Activated gamma-delta T cell treated with Interleukin-2 at 50 U/mL for 16 hours (primary cell): ENCODE measurements at regions not wholly inside any gene's neighbourhood (a gene's known extent, or its start where the extent isn't known, plus 50 kb on each side); places are given as distances from the start of the nearest gene placed in this dataset.

Source experiments
- DNase-seq: peaks from one replicate; pipeline ENCODE4 v3.0.0-alpha.2; 2020

DNA sequence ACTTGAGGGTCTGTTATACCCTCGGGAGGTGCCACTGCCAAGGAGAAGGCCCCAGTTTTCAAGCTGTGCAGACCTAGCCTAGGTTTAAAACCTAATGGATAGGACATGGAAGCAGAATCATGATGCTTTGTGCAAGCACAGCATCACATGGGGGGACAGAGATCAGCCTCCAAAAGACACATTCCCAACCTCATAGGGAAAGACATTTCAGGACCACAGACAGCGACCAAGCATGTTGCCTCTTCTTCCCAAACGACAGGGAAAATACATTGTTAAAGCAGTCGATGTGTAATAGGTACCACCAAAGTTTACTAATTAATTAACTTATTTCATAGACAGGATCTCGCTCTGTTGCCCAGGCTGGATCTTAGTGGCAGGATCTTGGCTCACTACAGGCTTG, 573.9 kb downstream of the TCERG1L start:
- DNase-seq = no peak

DNA sequence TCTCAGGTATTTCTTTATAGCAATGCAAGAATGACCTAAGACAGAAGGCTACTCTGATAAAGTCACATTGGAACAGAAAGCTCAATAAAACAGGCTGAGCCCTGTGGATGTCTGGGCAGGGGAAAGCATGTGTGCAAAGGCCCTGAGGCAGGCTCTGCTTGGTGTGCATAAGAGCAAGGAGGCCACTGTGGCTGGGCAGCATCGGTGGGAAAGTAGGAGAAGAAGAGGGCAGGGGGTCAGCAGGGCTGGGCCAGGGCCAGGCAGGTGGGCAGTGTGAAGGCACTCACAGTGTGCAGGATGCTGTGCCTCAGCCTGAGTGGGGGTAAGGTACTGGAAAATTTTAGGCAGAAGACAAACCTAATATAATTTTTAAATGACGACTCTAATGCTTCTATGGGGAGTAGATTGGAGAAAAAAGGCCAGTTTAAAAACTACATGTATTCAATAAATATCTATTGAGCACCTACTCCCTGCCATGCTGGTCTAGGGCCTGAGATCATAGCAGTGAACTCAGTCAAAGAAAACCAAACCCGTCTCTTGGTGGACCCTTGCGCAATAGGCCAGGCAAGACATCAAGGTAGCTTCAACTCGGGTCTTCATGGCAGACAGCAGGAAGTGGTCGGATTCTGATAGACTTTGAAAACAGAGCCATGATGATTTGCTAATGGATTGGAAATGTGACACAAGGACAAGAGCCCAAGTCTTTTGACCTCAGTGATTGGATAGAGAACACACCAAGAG, 572.3 kb downstream of the TCERG1L start:
- no peak for DNase-seq

DNA sequence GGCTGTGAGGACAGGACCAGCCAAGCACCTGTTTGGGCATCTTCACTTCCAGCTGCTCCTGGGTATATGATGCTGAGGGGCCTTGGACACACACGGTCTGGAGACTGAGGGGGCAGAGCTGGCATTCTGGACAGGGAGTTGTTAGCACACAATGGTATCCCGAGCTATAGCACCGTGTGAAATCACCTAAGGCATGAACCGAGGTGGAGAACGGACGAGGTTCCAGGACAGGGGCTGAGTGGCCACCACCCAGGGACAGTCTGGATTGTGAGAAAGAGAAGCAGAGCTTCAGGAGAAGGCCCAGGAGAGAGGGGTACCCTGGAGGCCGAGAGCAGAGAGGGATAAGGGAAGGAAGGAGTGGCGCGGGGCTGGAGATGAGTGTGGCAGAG, 571.8 kb downstream of the TCERG1L start:
- DNase-seq = no peak

DNA sequence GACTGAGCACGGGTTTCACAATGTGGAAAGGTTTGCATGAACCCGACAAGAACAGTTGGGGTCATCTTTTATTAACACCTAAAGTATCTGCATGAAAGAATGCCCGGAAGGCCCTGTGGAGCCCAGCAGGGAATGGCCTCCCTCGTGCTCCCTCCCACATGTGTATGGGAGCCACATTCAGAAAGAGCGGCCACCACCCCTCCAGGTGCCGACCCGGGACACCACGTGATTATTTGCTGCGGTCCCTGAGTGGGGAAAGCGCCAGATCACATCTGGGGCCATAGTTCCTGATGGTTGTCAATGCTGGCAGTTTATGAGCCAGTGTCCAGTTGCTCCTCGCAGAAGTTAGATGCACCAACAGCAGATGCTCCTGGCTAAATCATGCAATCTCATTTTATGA, 571.4 kb downstream of the TCERG1L start:
- no peak for DNase-seq

DNA sequence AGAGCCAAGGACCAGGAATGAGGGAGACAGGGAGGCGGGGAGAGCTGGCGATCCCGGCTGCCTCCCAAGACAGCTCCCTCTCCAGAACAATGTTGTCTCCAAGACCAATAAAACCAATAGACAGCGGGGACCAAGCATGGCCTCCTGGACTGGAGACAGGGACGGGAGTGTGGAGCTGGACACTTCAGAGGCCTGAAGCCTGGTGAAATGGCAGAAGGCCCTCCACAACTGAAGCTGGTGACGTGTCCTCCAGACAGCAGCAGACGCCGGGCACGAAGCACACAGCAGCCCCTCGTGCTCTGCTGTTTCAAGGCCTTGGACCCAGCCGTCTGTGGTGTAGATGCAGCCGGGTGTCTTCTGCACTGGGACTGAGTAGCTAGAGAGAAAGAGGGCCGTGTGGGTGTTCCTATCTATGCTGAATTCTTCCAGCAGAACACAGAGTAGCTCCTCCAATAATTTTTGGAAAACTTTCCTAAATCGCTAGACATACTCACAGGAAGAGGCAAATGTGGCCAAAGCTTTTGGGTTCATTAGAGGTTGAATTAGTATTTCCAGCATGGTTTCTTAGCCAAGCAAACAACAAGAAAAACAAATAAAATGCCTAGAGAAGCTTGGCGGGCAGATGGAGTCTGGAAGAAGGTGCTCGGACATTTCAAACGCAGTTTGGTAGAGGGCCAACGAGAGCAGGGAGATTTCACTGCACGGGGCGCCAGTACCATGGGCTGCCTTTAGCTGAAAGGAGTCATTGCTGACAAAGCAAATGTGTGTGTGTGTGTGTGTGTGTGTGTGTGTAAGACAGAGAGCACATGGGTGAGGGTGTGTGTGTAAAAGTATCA, 570.4 kb downstream of the TCERG1L start:
- DNase-seq = no peak

DNA sequence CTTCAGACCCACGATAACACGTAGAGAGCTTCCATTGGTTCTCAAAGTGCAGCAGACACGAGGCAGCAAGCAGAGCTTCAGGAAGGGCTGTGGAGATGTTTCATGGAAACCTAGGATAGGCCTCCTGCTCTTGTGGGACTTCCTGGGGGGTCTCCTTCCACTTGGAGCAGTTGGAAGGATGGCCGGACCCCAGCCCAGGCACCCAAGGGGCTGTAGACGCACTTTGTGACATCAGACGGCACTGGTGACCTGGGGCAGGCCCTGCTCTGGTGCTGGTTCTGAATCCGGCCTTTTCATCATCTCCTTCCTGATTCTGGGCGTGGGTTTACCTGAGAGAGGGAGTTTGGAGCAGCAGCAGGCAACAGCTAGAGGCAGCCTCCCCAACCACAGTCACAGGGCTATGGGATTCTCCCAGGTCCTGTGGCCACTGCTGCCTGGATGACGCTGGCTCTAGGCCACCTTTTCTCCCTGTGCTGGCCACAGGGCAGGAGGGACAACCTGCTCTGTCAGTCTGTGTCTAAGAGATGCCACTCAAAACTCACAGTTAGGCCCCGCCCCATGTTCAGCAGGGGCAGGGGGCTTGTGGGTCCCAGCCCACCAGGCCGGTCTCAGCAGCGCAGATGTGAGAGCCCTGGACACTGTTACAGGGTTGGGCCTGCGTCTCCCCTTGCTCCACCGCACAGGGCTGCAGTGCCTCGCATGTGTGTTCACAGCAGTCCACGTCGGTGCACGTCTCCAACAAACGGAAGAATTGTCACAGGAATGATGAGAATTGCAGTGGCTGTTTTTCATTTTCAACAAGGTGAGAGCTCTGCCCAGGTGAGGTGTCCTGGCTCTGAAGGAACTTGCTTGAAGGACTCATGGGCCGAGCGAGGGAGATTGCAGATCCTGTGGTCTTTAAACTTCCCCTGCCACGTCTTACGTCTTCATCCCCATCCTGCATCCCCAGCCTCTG, 569.3 kb downstream of the TCERG1L start:
- DNase-seq = no peak

DNA sequence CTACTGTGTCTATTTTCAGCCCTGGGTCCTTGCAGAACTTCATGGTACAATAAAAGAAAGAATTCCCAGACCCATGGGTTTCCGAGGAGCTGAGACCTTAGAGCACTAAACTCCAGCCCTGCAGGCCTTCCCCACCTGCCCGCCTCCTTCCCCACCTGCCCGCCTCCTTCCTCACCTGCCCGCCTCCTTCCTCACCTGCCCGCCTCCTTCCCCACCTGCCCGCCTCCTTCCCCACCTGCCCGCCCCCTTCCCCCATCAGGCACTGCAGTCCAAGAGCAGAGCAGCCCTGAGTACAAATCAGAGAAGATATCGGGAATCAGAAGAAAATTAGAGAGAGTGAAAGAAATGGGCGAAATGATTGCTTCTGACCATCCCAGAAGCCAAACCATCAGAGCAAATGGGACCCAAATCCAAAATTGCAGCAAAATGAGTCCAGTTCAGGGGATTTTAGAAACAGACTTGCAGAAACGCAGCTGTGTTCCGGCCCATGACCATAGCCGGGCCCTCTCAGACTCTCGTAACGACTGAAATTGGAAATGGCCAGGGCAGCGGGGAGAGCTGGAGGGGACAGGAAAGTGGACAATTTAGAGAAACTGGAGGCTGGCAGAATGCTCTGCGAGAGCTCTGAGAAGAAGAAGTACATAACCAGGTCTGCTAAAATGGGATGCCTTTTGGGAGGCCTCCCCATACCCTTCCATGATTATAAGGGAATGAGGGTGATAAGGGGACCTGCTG, 568.4 kb downstream of the TCERG1L start:
- DNase-seq = no peak

DNA sequence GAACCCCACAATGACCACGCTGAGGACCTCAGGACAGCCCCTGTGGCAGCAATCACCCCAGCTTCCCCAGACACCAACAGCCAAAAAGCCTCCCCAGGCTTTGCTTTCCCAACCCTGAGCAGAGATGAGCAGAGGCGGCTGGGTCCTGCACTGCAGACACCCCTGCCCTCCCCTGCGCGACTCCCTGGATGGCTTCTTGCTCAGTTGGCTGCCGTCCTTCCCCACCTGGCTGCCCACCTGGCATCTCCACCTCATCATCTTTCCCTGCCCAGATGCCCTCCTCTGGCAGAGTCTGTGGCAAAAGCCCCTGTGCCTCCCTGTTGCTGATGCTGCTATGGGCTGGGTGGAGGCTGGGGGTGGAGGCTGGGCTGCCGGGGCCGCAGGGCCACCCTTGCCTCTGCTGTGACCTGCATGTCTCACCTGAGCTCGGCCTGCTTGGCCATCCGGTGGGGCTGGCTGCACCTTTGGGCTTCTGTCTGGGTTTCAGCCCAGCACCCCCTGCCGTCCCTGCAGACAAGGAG, 567.7 kb downstream of the TCERG1L start:
- no peak for DNase-seq

DNA sequence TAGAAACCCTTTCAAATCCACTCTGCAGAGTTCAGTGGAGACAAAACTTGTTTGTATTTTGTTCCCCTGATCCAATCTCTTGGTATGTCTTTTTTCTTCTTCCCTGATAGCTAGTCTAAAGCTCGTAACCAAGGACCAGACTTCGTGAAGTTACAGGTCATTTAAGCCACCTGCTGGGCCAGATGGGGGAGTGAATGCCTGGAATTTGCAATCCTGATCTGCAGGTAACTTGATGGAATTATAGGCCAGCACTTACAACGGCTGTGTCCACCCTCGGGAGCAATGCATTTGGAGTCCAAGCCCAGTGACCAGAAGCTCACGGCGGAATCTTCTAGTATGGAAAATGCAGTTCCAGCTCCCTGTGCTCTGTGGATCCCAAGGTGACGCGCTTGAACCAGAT, 566.9 kb downstream of the TCERG1L start:
- no peak for DNase-seq

DNA sequence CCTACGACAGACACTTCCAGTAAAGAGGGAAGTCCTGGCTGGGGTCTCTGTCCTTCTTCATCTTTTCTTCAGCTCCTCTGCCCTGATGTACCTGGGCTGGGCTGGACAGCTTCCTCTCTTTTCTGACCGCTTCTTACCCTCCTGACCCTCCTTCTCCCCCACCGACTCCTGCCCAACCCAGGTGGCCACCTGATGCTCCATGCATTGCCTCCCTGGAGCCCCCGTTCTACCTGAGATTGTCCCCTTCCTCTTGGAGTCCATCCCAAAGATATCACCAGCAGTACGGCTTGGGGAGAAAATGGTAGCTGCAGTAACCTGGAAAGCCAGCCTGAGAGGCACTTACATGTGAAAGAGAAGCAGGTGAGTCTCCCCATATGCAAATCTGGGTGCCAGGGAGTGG, 566.3 kb downstream of the TCERG1L start:
- DNase-seq = no peak

DNA sequence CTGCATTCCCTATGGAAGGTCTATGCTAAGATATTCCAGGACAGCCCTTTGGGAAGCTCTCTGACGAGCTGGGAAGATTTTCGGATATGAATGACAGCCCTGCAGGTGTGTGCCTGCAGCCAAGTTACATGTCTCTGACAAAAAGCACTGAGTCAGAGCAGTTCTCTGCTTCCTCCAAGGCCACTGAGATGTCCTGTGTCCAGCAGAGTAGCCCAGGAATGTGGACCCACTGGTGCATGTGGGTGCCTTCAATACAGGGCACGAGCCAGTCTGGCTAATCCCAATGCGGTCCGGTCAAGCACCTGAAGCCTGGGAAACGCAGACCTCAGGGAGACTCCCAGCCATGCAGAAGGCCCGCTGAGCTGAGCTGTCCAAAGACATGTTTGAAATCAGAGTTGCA, 565.7 kb downstream of the TCERG1L start:
- no peak for DNase-seq

DNA sequence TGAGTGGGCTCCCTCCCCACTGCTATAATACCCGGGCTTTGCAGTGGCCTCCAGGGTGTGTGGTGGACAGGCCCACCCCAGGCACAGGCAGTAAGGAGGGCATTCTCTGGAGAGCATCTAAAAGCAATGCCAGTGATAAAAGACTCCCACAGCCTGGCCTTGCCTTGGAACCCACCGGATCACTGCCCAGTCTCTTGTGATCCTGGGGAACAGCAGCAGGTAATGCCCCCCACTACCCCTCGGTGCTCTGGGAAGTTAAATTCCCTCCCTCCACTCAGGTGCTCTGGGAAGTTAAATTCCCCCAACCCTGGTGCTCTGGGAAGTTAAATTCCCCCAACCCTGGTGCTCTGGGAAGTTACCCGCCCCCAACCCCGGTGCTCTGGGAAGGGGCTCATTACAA, 565.2 kb downstream of the TCERG1L start:
- DNase-seq = no peak

DNA sequence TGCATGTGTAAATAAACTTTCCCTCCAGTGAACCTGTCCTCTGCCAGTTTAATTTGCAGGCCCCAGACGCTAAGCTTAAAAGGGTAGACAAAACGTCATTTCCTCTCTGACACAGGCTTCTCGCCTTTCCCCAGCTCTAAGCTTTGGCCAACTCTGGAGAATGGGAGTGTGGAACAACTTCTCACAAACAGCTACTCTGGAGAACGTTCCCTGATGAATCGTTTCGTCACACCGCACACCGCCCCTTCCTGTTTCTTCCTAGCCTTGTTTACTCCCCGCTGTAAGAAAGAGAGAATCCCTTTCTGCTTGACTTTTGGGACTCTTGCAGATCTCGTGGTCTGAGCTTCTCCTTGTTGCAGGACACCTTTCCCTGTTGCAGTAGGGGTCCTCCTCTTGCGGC, 564.2 kb downstream of the TCERG1L start:
- DNase-seq = no peak

DNA sequence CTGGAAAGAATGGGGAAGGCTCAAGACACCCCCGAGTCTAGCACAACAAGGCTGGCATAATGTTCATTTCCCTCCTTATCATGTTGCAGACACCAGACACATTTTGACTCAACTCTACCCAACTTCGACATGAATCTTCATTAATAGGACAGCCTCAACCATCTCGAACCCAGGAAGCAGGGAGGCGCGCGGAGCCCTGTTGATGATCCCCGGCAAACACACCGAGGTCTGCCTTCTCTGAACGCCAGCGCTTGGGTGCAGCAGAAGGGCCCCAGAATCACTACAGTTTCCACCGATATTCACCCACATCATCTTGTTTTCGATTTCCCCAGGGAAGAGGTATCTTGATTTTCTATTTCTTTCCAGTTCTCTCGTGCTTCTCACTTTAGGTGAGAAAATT, 563.6 kb downstream of the TCERG1L start:
- no peak for DNase-seq

DNA sequence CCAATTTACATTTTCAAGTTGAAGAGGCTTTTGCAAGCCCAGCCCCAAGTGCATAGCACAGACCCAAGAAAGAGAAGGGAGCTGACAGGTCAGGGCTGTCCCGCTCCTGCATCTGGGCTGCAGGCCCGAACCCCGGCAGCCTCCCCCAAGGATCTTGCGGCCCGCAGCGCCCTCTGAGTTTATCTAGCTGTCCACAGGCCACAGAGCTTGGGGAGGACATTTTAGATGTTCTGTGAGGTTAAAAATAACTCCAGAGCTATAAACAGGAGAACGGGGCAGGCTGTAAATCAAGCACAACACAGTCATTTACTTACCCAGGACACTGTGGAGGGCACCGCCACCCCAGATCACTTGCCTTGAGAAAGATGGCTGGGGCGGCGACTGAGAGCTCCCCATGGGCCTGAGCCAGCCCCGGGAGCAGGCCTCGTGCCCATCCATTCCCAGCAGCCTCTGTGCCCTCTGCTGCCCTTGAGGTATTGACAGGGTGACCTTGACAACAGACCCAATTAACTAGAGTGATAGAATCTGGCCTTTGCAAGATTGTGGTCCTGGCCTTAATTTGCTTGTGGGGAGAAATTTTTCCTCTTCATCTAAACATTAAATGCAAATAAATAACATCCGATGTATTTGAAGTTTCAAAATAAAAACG, 563.0 kb downstream of the TCERG1L start:
- no peak for DNase-seq

DNA sequence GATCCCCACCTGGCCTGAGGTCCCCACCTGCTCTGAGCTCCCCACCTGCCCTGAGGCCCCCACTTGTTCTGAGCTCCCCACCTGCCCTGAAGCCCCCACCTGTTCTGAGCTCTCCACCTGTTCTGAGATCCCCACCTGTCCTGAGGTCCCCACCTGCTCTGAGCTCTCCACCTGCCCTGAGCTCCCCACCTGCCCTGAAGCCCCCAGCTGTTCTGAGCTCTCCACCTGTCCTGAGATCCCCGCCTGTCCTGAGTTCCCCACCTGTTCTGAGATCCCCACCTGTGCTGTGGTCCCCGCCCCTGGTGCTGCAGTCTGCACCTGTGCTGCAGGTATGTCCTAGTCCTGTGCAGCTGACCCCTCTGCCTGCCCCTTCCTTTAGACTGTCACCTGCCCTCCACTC, 561.6 kb downstream of the TCERG1L start:
- DNase-seq = no peak

DNA sequence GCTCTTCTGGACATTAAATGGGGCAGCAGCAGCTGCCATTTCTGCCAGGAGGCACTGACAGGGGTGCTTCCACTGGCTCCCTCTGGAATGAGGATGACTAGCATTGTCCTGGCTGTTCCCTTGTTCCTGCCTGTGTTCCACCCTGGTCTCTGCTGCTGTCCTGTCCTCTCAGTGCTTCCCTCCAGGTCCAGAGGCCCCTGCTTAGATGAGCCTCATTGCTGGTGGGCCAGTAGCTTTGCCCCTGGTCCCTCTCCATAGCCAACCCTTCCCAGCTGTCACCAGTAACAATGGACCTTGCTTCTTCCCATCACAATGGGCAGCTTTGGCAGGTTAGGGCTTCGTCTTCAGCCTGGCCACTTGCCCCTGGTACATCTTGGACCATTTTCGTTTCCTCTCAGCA, 561.1 kb downstream of the TCERG1L start:
- no peak for DNase-seq

DNA sequence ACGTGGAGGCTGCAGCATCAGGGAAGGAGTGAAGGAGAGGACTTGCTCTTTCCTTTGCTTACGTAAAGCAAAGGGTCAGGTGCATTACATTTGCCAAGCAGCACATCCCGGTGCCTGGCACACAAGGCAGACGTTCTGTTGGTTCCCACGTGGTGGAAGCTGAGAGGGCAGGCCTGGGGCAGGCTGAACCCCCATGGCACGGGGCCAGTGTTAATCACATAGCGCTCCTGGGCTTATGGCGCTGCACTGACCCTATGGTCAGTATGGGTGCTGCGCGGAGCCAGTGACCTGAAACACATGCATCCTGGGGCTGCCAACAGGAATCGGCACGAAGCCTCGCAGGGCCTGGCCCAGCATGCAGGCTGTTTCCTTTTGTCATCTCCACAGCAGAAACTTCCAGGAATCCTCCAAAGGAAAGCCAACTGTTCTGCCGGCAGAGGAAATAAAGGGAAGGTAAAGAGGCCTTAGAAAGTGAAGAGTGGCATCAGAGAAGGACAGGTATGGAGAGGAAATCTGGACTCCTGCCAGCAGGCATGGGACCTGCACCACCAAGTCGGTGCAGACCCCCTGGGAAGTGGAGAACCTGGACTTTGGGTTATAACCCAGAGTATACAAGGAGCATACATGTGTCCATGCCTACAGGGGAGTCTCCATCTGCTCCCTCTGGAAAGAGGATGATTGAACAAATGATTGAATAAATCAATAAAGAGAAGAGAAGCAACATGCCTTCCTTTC, 560.2 kb downstream of the TCERG1L start:
- DNase-seq = no peak

DNA sequence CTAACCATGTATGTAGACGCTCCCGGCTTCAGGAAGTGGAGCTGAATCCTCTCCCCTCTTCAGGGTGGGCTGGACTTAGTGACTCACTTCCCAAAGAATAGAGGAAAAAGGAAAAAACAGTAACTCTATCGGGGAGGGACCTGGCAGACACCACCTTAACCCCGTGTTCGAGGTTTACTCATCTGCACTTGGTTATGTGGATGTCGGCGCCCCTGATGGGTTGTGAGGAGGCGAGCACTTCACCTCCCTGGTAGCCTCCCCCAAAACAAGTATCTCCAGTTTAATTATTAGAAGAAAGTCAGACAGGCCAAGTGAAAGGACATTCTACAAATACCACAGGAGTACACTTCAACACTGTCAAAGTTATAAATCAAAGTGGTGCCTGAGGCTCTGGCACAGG, 559.7 kb downstream of the TCERG1L start:
- no peak for DNase-seq

DNA sequence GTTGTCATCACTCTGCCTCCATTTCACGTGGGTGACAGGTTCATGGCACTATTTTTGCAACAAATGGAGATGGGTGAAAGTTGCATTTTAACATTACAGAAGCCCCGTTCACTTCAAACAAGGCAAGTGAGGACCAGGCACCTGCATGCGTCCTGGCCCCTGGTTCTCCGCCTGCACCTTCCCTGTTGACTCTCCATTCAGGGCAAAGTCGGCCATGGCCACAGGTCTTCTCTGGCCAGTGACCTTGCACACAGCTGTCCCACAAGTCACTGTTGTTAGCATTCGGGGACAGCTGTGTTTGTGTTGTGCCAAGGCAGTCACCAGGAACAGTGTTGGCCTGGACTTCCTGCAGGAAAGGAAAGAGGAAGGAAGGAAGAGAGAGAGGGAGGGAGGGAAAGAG, 554.9 kb downstream of the TCERG1L start:
- no peak for DNase-seq

DNA sequence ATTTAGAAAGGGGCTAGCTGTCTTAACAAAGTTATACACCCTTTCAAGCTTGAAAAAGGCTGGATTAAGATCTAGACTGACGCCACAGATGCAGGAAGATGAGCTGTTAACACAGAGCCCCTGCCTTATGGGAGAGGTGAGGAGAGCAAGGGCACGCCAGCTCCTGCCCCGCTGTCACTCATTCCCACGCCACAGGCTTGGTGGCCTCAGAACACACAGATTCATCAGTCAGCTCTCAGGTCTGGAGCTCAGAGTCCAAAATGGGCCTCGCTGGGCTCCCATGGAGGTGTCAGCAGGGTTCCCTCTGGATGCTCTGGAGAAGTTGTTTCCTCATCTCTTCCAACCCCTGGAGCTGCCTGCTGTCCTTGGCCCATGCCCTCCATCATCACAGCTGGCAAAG, 554.2 kb downstream of the TCERG1L start:
- no peak for DNase-seq
